SK-N-SH (cell line): ENCODE measurements at regions not wholly inside any gene's neighbourhood (a gene's known extent, or its start where the extent isn't known, plus 50 kb on each side); places are given as distances from the start of the nearest gene placed in this dataset.

Experiments used
- TF ChIP-seq, protein P1 (sequence below): fragments of 200-600 bp; sonication (generic); IDR thresholded peaks from 2 replicates; pipeline ENCODE4 v1.6.1; 2017; ENCODE audit warnings: antibody characterized with exemption, mild to moderate bottlenecking, moderate library complexity
- TF ChIP-seq, protein P2 (sequence below): IDR thresholded peaks from 2 replicates; pipeline ENCODE4 v1.4.0; 2012; ENCODE audit warnings: low read depth

GRCh38 chr16:64731891-64732290 is 390.0 kb downstream of the CDH11 start:
- TF ChIP-seq, protein P1, sequence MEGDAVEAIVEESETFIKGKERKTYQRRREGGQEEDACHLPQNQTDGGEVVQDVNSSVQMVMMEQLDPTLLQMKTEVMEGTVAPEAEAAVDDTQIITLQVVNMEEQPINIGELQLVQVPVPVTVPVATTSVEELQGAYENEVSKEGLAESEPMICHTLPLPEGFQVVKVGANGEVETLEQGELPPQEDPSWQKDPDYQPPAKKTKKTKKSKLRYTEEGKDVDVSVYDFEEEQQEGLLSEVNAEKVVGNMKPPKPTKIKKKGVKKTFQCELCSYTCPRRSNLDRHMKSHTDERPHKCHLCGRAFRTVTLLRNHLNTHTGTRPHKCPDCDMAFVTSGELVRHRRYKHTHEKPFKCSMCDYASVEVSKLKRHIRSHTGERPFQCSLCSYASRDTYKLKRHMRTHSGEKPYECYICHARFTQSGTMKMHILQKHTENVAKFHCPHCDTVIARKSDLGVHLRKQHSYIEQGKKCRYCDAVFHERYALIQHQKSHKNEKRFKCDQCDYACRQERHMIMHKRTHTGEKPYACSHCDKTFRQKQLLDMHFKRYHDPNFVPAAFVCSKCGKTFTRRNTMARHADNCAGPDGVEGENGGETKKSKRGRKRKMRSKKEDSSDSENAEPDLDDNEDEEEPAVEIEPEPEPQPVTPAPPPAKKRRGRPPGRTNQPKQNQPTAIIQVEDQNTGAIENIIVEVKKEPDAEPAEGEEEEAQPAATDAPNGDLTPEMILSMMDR: no peak
- TF ChIP-seq, protein P2, sequence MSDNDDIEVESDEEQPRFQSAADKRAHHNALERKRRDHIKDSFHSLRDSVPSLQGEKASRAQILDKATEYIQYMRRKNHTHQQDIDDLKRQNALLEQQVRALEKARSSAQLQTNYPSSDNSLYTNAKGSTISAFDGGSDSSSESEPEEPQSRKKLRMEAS: no peak
